Fibroblast of lung (primary cell): ENCODE measurements at regions not wholly inside any gene's neighbourhood (a gene's known extent, or its start where the extent isn't known, plus 50 kb on each side); places are given as distances from the start of the nearest gene placed in this dataset.

Experiments
- DNase-seq, 2 donors: peaks; one replicate each; pipeline versions ENCODE4 v3.0.0 to v3.0.0-alpha.2; 2010; ENCODE audit warnings: low read depth in 2 of 2
- H2AFZ ChIP-seq: 2 replicates; pipeline ENCODE4 v1.5.1; 2012; ENCODE audit warnings: low read length, control low read depth, inconsistent platforms
- H3K27ac ChIP-seq: 2 replicates; pipeline ENCODE4 v1.5.1; 2011; ENCODE audit warnings: low read length, control low read depth; ENCODE audit not compliant: insufficient read depth
- H3K27me3 ChIP-seq: 2 replicates; pipeline ENCODE4 v1.5.1; 2011; ENCODE audit warnings: mild to moderate bottlenecking, low read length; ENCODE audit not compliant: control insufficient read depth, insufficient read depth
- H3K36me3 ChIP-seq: 2 replicates; pipeline ENCODE4 v1.5.1; 2011; ENCODE audit warnings: low read length; ENCODE audit not compliant: control insufficient read depth, insufficient read depth
- H3K4me1 ChIP-seq: 2 replicates; pipeline ENCODE4 v1.5.1; 2011; ENCODE audit warnings: low read length; ENCODE audit not compliant: control insufficient read depth, insufficient read depth; ENCODE audit errors: extremely low read depth
- H3K4me2 ChIP-seq: 2 replicates; pipeline ENCODE4 v1.5.1; 2011; ENCODE audit warnings: low read length, control low read depth; ENCODE audit not compliant: insufficient read depth; ENCODE audit errors: extremely low read depth
- H3K4me3 ChIP-seq, 4 experiments: fragments of 200-600 bp in 1 of 4; sonication (generic) in 1 of 4; replicated peaks in 1 of 4; 2 replicates each; pipeline ENCODE4 v1.5.1; 2011 to 2016; ENCODE audit warnings: low read length in 4 of 4, low read depth in 3 of 4, mild to moderate bottlenecking in 3 of 4, control low read depth in 2 of 4, inconsistent platforms in 1 of 4, mixed read lengths in 1 of 4; ENCODE audit not compliant: insufficient read depth in 1 of 4; ENCODE audit errors: control extremely low read depth in 1 of 4
- H3K79me2 ChIP-seq: 2 replicates; pipeline ENCODE4 v1.5.1; 2012; ENCODE audit warnings: mild to moderate bottlenecking, low read length, inconsistent platforms; ENCODE audit not compliant: control insufficient read depth, insufficient read depth
- H3K9ac ChIP-seq: 2 replicates; pipeline ENCODE4 v1.5.1; 2011; ENCODE audit warnings: mild to moderate bottlenecking, low read length, control low read depth; ENCODE audit not compliant: insufficient read depth
- H3K9me3 ChIP-seq: 2 replicates; pipeline ENCODE4 v1.5.1; 2012; ENCODE audit warnings: low read depth, low read length; ENCODE audit not compliant: control insufficient read depth, insufficient read depth
- H4K20me1 ChIP-seq: 2 replicates; pipeline ENCODE4 v1.5.1; 2011; ENCODE audit warnings: low read length; ENCODE audit not compliant: control insufficient read depth, insufficient read depth; ENCODE audit errors: extremely low read depth
- CTCF ChIP-seq, 2 donors: IDR thresholded peaks in 1 of 2; conservative IDR thresholded peaks in 1 of 2; 1 replicate in 1 of 2; 2 replicates in 1 of 2; pipeline ENCODE4 v1.5.1; 2011 to 2012; ENCODE audit warnings: low read length in 2 of 2, control low read depth in 1 of 2, inconsistent platforms in 1 of 2, low read depth in 1 of 2, mild to moderate bottlenecking in 1 of 2
- EZH2 ChIP-seq: IDR thresholded peaks from 2 replicates; pipeline ENCODE4 v1.5.1; 2012; ENCODE audit warnings: low read length, control low read depth, mild to moderate bottlenecking; ENCODE audit errors: missing control alignments

- H3K4me1 ChIP-seq, result no peaks in the 10 kb centered on the region
- H3K9me3 ChIP-seq, result no peaks in the 10 kb centered on the region
- no peak for TF ChIP-seq CTCF (conservative IDR thresholded peaks at IDR 0.05 in 1 of 2, IDR thresholded peaks at IDR 0.05 in 1 of 2; ENCODE audit: low read depth in 1 of 2, low read length in 2 of 2)
- TF ChIP-seq EZH2, result no peak
- no peaks in the 10 kb centered on the region for H4K20me1 ChIP-seq
- H3K9ac ChIP-seq, result no peak overlapping the region
- H3K79me2 ChIP-seq, result no peaks in the 10 kb centered on the region
- no peak overlapping the region for H3K27ac ChIP-seq
- H3K4me2 ChIP-seq, result no peak overlapping the region
- no peak overlapping the region for H3K4me3 ChIP-seq
- H3K27me3 ChIP-seq, result no peaks in the 10 kb centered on the region
- no peak overlapping the region for H2AFZ ChIP-seq
- peak in 1 of 2 donors; percentile 2 for DNase-seq
- H3K36me3 ChIP-seq, result no peaks in the 10 kb centered on the region
Measured at GRCh38 chr12:126343321-126343720, 1278.1 kb downstream of the AACS start.

- no peak overlapping the region for H3K4me2 ChIP-seq
- H3K27ac ChIP-seq, result no peak overlapping the region
- H3K36me3 ChIP-seq, result no peaks in the 10 kb centered on the region
- no peak overlapping the region for H2AFZ ChIP-seq
- no peak overlapping the region for H3K9ac ChIP-seq
- H3K79me2 ChIP-seq, result no peaks in the 10 kb centered on the region
- H3K4me1 ChIP-seq, result no peaks in the 10 kb centered on the region
- no peaks in the 10 kb centered on the region for H4K20me1 ChIP-seq
- DNase-seq, result no peak
- TF ChIP-seq CTCF (conservative IDR thresholded peaks at IDR 0.05 in 1 of 2, IDR thresholded peaks at IDR 0.05 in 1 of 2; ENCODE audit: low read depth in 1 of 2, low read length in 2 of 2) (no peak), EZH2 (no peak)
- no peaks in the 10 kb centered on the region for H3K9me3 ChIP-seq
- no peak overlapping the region for H3K4me3 ChIP-seq
- H3K27me3 ChIP-seq, result no peaks in the 10 kb centered on the region
Measured at GRCh38 chr12:126346087-126346486, 1280.9 kb downstream of the AACS start.

GRCh38 chr12:126347421-126347820 lies 1282.2 kb downstream of the AACS start:
- no peaks in the 10 kb centered on the region for H3K27me3 ChIP-seq
- H3K79me2 ChIP-seq, result no peaks in the 10 kb centered on the region
- no peak overlapping the region for H3K9ac ChIP-seq
- no peaks in the 10 kb centered on the region for H4K20me1 ChIP-seq
- no peaks in the 10 kb centered on the region for H3K4me1 ChIP-seq
- H2AFZ ChIP-seq, result no peak overlapping the region
- H3K27ac ChIP-seq, result no peak overlapping the region
- TF ChIP-seq CTCF (conservative IDR thresholded peaks at IDR 0.05 in 1 of 2, IDR thresholded peaks at IDR 0.05 in 1 of 2; ENCODE audit: low read depth in 1 of 2, low read length in 2 of 2) (no peak), EZH2 (no peak)
- H3K36me3 ChIP-seq, result no peaks in the 10 kb centered on the region
- H3K4me2 ChIP-seq, result no peak overlapping the region
- no peak for DNase-seq
- no peaks in the 10 kb centered on the region for H3K9me3 ChIP-seq
- H3K4me3 ChIP-seq, result no peak overlapping the region
